HG03103 (cell line): ENCODE measurements at regions not wholly inside any gene's neighbourhood (a gene's known extent, or its start where the extent isn't known, plus 50 kb on each side); places are given as distances from the start of the nearest gene placed in this dataset.

Source experiments
- ATAC-seq: cut with Tn5 transposase; IDR thresholded peaks from one replicate; pipeline ENCODE4 v1.9.1; 2021; ENCODE audit warnings: low read depth; ENCODE audit not compliant: unreplicated experiment

- no peak for ATAC-seq
Measured at GRCh38 chrX:43557792-43558191, 98.3 kb upstream of the MAOA start.

GRCh38 chrX:43559644-43560043, 96.5 kb upstream of the MAOA start:
- ATAC-seq = no peak

- no peak for ATAC-seq
Measured at GRCh38 chrX:43560247-43560946, 95.7 kb upstream of the MAOA start.

GRCh38 chrX:43562372-43562771, 93.7 kb upstream of the MAOA start:
- no peak for ATAC-seq

GRCh38 chrX:43564953-43565352, 91.1 kb upstream of the MAOA start:
- ATAC-seq = no peak

- ATAC-seq = no peak
Measured at GRCh38 chrX:43566170-43566569, 89.9 kb upstream of the MAOA start.

GRCh38 chrX:43573441-43574015, 82.6 kb upstream of the MAOA start:
- no peak for ATAC-seq

- no peak for ATAC-seq
Measured at GRCh38 chrX:43580621-43581020, 75.5 kb upstream of the MAOA start.

GRCh38 chrX:43581167-43581566, 74.9 kb upstream of the MAOA start:
- ATAC-seq = no peak

- no peak for ATAC-seq
Measured at GRCh38 chrX:43581888-43582539, 74.1 kb upstream of the MAOA start.

GRCh38 chrX:43582540-43582913, 73.6 kb upstream of the MAOA start:
- no peak for ATAC-seq

GRCh38 chrX:43585922-43586321, 70.2 kb upstream of the MAOA start:
- no peak for ATAC-seq

GRCh38 chrX:43586830-43587229, 69.3 kb upstream of the MAOA start:
- ATAC-seq = no peak

- no peak for ATAC-seq
Measured at GRCh38 chrX:43589735-43590134, 66.4 kb upstream of the MAOA start.

- no peak for ATAC-seq
Measured at GRCh38 chrX:43590150-43590549, 65.9 kb upstream of the MAOA start.

- ATAC-seq = no peak
Measured at GRCh38 chrX:43592597-43592996, 63.5 kb upstream of the MAOA start.

- ATAC-seq = no peak
Measured at GRCh38 chrX:43595931-43596330, 60.2 kb upstream of the MAOA start.

- no peak for ATAC-seq
Measured at GRCh38 chrX:43604753-43605152, 51.3 kb upstream of the MAOA start.

GRCh38 chrX:43605351-43605750, 50.7 kb upstream of the MAOA start:
- ATAC-seq = no peak
